SK-N-SH treated with all-trans-retinoic acid at 6 μM for 48 hours (cell line): ENCODE measurements at regions not wholly inside any gene's neighbourhood (a gene's known extent, or its start where the extent isn't known, plus 50 kb on each side); places are given as distances from the start of the nearest gene placed in this dataset.

ENCODE experiments used
- ARNTL ChIP-seq: fragments of 450-650 bp; formaldehyde crosslinking; IDR thresholded peaks from 2 replicates; pipeline ENCODE4 v1.5.0; 2020; ENCODE audit warnings: low read depth, mild to moderate bottlenecking, moderate library complexity, borderline replicate concordance
- BACH2 ChIP-seq: fragments of 250-450 bp; sonication (Bioruptor Pico); IDR thresholded peaks from 2 replicates; pipeline ENCODE4 v1.9.0; 2021; ENCODE audit warnings: mild to moderate bottlenecking, borderline replicate concordance
- GLIS3 ChIP-seq: fragments of 250-450 bp; sonication (Bioruptor Pico); IDR thresholded peaks from 2 replicates; pipeline ENCODE4 v1.5.0; 2020; ENCODE audit warnings: mild to moderate bottlenecking, moderate library complexity
- OSR1 ChIP-seq: fragments of 250-450 bp; sonication (Bioruptor Pico); IDR thresholded peaks from 2 replicates; pipeline ENCODE4 v1.8.0; 2022; ENCODE audit warnings: moderate library complexity, mild to moderate bottlenecking, inconsistent platforms
- TOX ChIP-seq: fragments of 250-450 bp; sonication (Bioruptor Pico); IDR thresholded peaks from 2 replicates; pipeline ENCODE4 v1.8.0; 2021; ENCODE audit warnings: mild to moderate bottlenecking, moderate library complexity, borderline replicate concordance
- ZC3H10 ChIP-seq: fragments of 250-450 bp; sonication (Bioruptor Pico); IDR thresholded peaks from 2 replicates; pipeline ENCODE4 v1.5.1; 2021; ENCODE audit warnings: mild to moderate bottlenecking, moderate library complexity
- ZFP30 ChIP-seq: fragments of 450-650 bp; formaldehyde crosslinking; IDR thresholded peaks from 2 replicates; pipeline ENCODE4 v1.5.0; 2022; ENCODE audit warnings: mild to moderate bottlenecking, moderate library complexity
- ZNF70 ChIP-seq: fragments of 450-650 bp; formaldehyde crosslinking; IDR thresholded peaks from 2 replicates; pipeline ENCODE4 v1.5.0; 2020; ENCODE audit warnings: mild to moderate bottlenecking, moderate library complexity
- ZNF8 ChIP-seq: fragments of 450-650 bp; formaldehyde crosslinking; IDR thresholded peaks from 2 replicates; pipeline ENCODE4 v1.5.0; 2020; ENCODE audit warnings: mild to moderate bottlenecking, moderate library complexity
- TF ChIP-seq, protein P1 (sequence below): fragments of 250-450 bp; sonication (Bioruptor Pico); IDR thresholded peaks from 2 replicates; pipeline ENCODE4 v1.8.0; 2021; ENCODE audit warnings: low read depth, mild to moderate bottlenecking, moderate library complexity, borderline replicate concordance
- TF ChIP-seq, protein P2 (sequence below): fragments of 250-450 bp; sonication (Bioruptor Pico); IDR thresholded peaks from 2 replicates; pipeline ENCODE4 v1.8.0; 2020; ENCODE audit warnings: mild to moderate bottlenecking, moderate library complexity, borderline replicate concordance
- TF ChIP-seq, protein P3 (sequence below): fragments of 250-450 bp; sonication (Bioruptor Pico); IDR thresholded peaks from 2 replicates; pipeline ENCODE4 v1.5.1; 2020; ENCODE audit warnings: low read depth, mild to moderate bottlenecking, moderate library complexity
- TF ChIP-seq, protein P4 (sequence below): fragments of 250-450 bp; sonication (Bioruptor Pico); IDR thresholded peaks from 2 replicates; pipeline ENCODE4 v1.5.1; 2021; ENCODE audit warnings: mild to moderate bottlenecking, moderate library complexity
- TF ChIP-seq, protein P5 (sequence below): fragments of 250-450 bp; sonication (Bioruptor Pico); IDR thresholded peaks from 2 replicates; pipeline ENCODE4 v1.5.0; 2020; ENCODE audit warnings: mild to moderate bottlenecking, moderate library complexity

DNA sequence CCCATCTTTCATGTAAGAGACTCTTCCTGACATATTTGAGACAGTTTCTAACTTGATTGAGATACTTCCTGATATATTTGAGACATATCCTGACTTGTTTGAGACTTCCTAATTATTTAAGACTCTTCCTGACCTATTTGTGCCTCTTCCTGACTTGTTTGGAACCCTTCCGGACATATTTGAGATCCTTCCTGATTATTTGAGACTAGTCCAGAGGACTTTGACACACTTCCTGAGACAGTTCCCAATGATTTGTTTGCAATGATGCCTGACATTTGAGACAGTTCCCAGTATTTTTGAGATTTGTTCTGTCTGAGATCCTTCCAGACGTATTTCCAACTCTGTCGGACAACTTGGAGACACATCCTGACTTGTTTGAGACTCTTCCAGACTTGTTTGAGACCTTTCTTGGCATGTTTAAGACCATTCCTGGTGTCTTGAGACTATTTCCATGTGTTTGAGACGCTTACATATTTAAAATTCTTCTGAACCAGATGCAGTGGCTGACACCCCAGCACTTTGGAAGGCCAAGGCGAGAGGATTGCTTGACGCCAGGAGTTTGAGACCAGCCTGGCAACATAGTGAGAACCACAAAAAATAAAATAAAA lies 118.9 kb upstream of the USP9X start:
- TF ChIP-seq, protein P1, sequence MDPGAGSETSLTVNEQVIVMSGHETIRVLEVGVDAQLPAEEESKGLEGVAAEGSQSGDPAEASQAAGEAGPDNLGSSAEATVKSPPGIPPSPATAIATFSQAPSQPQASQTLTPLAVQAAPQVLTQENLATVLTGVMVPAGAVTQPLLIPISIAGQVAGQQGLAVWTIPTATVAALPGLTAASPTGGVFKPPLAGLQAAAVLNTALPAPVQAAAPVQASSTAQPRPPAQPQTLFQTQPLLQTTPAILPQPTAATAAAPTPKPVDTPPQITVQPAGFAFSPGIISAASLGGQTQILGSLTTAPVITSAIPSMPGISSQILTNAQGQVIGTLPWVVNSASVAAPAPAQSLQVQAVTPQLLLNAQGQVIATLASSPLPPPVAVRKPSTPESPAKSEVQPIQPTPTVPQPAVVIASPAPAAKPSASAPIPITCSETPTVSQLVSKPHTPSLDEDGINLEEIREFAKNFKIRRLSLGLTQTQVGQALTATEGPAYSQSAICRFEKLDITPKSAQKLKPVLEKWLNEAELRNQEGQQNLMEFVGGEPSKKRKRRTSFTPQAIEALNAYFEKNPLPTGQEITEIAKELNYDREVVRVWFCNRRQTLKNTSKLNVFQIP, result no peak
- TF ChIP-seq, protein P2, sequence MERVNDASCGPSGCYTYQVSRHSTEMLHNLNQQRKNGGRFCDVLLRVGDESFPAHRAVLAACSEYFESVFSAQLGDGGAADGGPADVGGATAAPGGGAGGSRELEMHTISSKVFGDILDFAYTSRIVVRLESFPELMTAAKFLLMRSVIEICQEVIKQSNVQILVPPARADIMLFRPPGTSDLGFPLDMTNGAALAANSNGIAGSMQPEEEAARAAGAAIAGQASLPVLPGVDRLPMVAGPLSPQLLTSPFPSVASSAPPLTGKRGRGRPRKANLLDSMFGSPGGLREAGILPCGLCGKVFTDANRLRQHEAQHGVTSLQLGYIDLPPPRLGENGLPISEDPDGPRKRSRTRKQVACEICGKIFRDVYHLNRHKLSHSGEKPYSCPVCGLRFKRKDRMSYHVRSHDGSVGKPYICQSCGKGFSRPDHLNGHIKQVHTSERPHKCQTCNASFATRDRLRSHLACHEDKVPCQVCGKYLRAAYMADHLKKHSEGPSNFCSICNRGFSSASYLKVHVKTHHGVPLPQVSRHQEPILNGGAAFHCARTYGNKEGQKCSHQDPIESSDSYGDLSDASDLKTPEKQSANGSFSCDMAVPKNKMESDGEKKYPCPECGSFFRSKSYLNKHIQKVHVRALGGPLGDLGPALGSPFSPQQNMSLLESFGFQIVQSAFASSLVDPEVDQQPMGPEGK (CRISPR knock-in tag), result no peak
- TF ChIP-seq ZC3H10 (CRISPR knock-in tag) (no peak), GLIS3 (CRISPR knock-in tag) (no peak), ARNTL (CRISPR knock-in tag) (no peak), ZFP30 (CRISPR knock-in tag) (no peak), ZNF70 (CRISPR knock-in tag) (no peak), BACH2 (CRISPR knock-in tag) (no peak), ZNF8 (CRISPR knock-in tag) (no peak), TOX (CRISPR knock-in tag) (no peak), OSR1 (CRISPR knock-in tag) (no peak)
- TF ChIP-seq, protein P3, sequence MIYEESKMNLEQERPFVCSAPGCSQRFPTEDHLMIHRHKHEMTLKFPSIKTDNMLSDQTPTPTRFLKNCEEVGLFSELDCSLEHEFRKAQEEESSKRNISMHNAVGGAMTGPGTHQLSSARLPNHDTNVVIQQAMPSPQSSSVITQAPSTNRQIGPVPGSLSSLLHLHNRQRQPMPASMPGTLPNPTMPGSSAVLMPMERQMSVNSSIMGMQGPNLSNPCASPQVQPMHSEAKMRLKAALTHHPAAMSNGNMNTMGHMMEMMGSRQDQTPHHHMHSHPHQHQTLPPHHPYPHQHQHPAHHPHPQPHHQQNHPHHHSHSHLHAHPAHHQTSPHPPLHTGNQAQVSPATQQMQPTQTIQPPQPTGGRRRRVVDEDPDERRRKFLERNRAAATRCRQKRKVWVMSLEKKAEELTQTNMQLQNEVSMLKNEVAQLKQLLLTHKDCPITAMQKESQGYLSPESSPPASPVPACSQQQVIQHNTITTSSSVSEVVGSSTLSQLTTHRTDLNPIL (CRISPR knock-in tag), result no peak
- TF ChIP-seq, protein P4, sequence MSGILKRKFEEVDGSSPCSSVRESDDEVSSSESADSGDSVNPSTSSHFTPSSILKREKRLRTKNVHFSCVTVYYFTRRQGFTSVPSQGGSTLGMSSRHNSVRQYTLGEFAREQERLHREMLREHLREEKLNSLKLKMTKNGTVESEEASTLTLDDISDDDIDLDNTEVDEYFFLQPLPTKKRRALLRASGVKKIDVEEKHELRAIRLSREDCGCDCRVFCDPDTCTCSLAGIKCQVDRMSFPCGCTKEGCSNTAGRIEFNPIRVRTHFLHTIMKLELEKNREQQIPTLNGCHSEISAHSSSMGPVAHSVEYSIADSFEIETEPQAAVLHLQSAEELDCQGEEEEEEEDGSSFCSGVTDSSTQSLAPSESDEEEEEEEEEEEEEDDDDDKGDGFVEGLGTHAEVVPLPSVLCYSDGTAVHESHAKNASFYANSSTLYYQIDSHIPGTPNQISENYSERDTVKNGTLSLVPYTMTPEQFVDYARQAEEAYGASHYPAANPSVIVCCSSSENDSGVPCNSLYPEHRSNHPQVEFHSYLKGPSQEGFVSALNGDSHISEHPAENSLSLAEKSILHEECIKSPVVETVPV (CRISPR knock-in tag), result no peak
- TF ChIP-seq, protein P5, sequence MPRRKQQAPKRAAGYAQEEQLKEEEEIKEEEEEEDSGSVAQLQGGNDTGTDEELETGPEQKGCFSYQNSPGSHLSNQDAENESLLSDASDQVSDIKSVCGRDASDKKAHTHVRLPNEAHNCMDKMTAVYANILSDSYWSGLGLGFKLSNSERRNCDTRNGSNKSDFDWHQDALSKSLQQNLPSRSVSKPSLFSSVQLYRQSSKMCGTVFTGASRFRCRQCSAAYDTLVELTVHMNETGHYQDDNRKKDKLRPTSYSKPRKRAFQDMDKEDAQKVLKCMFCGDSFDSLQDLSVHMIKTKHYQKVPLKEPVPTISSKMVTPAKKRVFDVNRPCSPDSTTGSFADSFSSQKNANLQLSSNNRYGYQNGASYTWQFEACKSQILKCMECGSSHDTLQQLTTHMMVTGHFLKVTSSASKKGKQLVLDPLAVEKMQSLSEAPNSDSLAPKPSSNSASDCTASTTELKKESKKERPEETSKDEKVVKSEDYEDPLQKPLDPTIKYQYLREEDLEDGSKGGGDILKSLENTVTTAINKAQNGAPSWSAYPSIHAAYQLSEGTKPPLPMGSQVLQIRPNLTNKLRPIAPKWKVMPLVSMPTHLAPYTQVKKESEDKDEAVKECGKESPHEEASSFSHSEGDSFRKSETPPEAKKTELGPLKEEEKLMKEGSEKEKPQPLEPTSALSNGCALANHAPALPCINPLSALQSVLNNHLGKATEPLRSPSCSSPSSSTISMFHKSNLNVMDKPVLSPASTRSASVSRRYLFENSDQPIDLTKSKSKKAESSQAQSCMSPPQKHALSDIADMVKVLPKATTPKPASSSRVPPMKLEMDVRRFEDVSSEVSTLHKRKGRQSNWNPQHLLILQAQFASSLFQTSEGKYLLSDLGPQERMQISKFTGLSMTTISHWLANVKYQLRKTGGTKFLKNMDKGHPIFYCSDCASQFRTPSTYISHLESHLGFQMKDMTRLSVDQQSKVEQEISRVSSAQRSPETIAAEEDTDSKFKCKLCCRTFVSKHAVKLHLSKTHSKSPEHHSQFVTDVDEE (CRISPR knock-in tag), result no peak
